BJ (cell line): ENCODE measurements at regions not wholly inside any gene's neighbourhood (a gene's known extent, or its start where the extent isn't known, plus 50 kb on each side); places are given as distances from the start of the nearest gene placed in this dataset.

Experiments
- CTCF ChIA-PET: fragments of 350-600 bp; formaldehyde crosslinking; extraction: SDS; loops from one replicate; lab custom pipeline; 2021; ENCODE audit warnings: antibody characterized with exemption, inconsistent platforms; lab: Yijun Ruan, JAX
- POLR2A ChIA-PET: fragments of 300-600 bp; sonication (Branson Sonifier 250); formaldehyde crosslinking; extraction: SDS; loops from one replicate; lab custom pipeline; 2021; ENCODE audit warnings: antibody characterized with exemption; lab: Charles Lee
- DNase-seq: peaks from one replicate; pipeline ENCODE4 v3.0.0-alpha.2; 2011; ENCODE audit warnings: low read depth
- H3K27me3 ChIP-seq: 2 replicates; pipeline ENCODE4 v1.6.0; 2011; ENCODE audit warnings: low read length; ENCODE audit not compliant: control insufficient read depth, insufficient read depth
- H3K36me3 ChIP-seq: 2 replicates; pipeline ENCODE4 v1.5.1; 2011; ENCODE audit warnings: low read length; ENCODE audit not compliant: control insufficient read depth, insufficient read depth
- H3K4me3 ChIP-seq: 2 replicates; pipeline ENCODE4 v1.5.1; 2011; ENCODE audit warnings: low read depth, mild to moderate bottlenecking, control low read depth, low read length
- CTCF ChIP-seq: IDR thresholded peaks from 2 replicates; pipeline ENCODE4 v1.5.1; 2011; ENCODE audit warnings: low read depth, mild to moderate bottlenecking, control low read depth, inconsistent platforms, low read length, moderate library complexity; ENCODE audit not compliant: insufficient read depth

GRCh38 chr6:100100776-100101175, 106.8 kb upstream of the MCHR2 start:
- ChIA-PET POLR2A (no interaction called here), CTCF (interaction anchor here (0.6 to 6.5 kb wide), 13 partner anchors 9 to 381 kb away, joined by 3 to 153 read pairs (median 7); no protein-coding TSS in a partner anchor)
- TF ChIP-seq CTCF, result no peak
- H3K27me3 ChIP-seq, result no peaks in the 10 kb centered on the region
- DNase-seq, result no peak
- H3K4me3 ChIP-seq, result no peak overlapping the region
- no peaks in the 10 kb centered on the region for H3K36me3 ChIP-seq

DNA sequence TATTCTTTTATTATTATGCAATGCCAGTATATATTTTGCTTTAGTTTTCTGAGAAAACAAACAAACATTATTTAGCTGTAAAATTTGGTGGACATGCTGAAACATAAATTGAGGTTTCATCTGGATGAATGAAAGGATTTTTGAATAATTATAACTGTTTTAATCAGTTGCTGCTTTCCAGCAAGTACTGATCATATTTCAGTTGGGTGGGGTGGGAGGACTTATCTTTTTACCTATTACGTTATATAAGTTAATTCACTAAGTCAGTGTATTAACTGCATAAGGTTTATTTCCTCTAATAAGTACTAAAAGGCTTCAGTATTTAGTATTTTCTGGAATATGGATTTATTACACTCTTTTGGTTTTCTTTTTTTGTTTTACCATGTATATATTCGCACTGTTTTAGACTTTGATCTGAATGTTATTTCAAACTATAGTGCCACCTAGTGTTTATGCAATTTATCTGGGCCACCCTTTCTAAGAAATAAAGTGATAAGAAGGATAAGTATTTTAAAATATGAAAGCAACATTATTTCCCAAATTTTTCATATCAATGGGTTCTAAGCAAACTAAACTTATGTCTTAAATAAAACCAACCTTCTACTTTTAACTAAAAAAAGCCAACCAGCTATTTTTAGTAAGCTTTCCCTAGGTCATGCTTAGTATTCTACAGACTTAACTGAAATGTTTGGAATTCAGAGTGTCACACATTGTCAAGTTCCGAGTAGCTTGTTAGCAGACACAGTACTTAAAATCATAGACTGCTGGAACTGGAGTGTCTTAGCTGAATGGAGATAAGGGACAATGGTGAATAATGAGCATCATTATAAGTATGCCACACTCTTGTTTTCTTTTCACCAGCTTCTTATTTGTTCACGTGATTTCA, 105.4 kb upstream of the MCHR2 start:
- POLR2A ChIA-PET, result no interaction called here
- DNase-seq, result no peak
- Histone ChIP-seq H3K4me3 (no peak overlapping the region), H3K36me3 (no peaks in the 10 kb centered on the region), H3K27me3 (no peaks in the 10 kb centered on the region)
- CTCF ChIA-PET, result interaction anchor here (0.7 to 6.5 kb wide), 22 partner anchors 8 to 582 kb away, joined by 3 to 153 read pairs (median 3); no protein-coding TSS in a partner anchor
- TF ChIP-seq CTCF, result peak; percentile 42

DNA sequence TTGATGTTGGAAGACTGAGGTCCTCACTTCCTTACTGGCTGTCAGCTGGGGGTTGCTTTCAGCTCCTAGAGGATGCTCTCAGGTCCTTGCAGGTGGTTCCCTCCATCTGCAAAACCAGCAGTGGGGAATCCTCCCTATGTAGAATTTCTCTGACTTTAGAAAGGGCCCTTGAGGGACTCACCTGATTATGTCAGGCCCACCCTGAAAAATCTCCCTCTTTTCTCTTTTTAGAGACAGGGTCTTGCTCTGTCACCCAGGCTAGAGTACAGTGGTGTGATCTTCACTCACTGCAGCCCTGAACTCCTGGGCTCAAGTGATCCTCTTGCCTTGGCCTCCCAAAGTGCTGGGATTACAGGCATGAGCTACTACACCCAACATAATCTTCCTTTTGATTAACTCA, 102.9 kb upstream of the MCHR2 start:
- ChIA-PET CTCF (interaction anchor here (0.6 to 6.5 kb wide), 9 partner anchors 11 to 364 kb away, joined by 3 to 153 read pairs (median 7); no protein-coding TSS in a partner anchor), POLR2A (interaction anchor here (0.6 to 1.0 kb wide), 2 partner anchors 18 to 368 kb away, joined by 3 read pairs; partner anchors contain the start of gene SIM1)
- no peaks in the 10 kb centered on the region for H3K27me3 ChIP-seq
- no peak for TF ChIP-seq CTCF
- no peaks in the 10 kb centered on the region for H3K36me3 ChIP-seq
- no peak overlapping the region for H3K4me3 ChIP-seq
- no peak for DNase-seq

GRCh38 chr6:100096341-100096740, 102.3 kb upstream of the MCHR2 start:
- TF ChIP-seq CTCF, result no peak
- no peaks in the 10 kb centered on the region for H3K36me3 ChIP-seq
- no peak for DNase-seq
- H3K4me3 ChIP-seq, result no peak overlapping the region
- H3K27me3 ChIP-seq, result no peaks in the 10 kb centered on the region
- ChIA-PET POLR2A (interaction anchor here (0.6 to 1.0 kb wide), 3 partner anchors 19 to 946 kb away, joined by 3 to 4 read pairs (median 3); partner anchors contain the start of gene SIM1), CTCF (interaction anchor here (0.6 to 6.5 kb wide), 8 partner anchors 11 to 365 kb away, joined by 3 to 153 read pairs (median 7); no protein-coding TSS in a partner anchor)

- DNase-seq, result no peak
- Histone ChIP-seq H3K36me3 (no peaks in the 10 kb centered on the region), H3K27me3 (no peaks in the 10 kb centered on the region), H3K4me3 (no peak overlapping the region)
- no peak for TF ChIP-seq CTCF
- ChIA-PET CTCF (interaction anchor here (0.9 to 2.4 kb wide), 3 partner anchors 14 to 225 kb away, joined by 3 to 11 read pairs (median 4); no protein-coding TSS in a partner anchor), POLR2A (no interaction called here)
These were observed 99.4 kb upstream of the MCHR2 start for GRCh38 chr6:100093405-100093804.
